Liver (tissue), 8 donors: ENCODE measurements at regions not wholly inside any gene's neighbourhood (a gene's known extent, or its start where the extent isn't known, plus 50 kb on each side); places are given as distances from the start of the nearest gene placed in this dataset.

Source experiments
- DNase-seq: peaks from one replicate; pipeline ENCODE4 v3.0.0-alpha.2; 2017; ENCODE audit warnings: low spot score
- H3K27ac ChIP-seq, 2 donors: one replicate each; pipeline ENCODE4 v1.7.0; 2013; ENCODE audit warnings: inconsistent platforms in 2 of 2, low read length in 2 of 2, control low read depth in 1 of 2, low read depth in 1 of 2, mild to moderate bottlenecking in 1 of 2
- H3K27me3 ChIP-seq, 4 donors: one replicate each; pipeline versions ENCODE4 v1.6.1 to v1.7.0; 2013; ENCODE audit warnings: low read length in 3 of 4, inconsistent platforms in 1 of 4, mild to moderate bottlenecking in 1 of 4, moderate library complexity in 1 of 4; ENCODE audit not compliant: control insufficient read depth in 4 of 4, insufficient read depth in 4 of 4
- H3K36me3 ChIP-seq, 4 donors: one replicate each; pipeline versions ENCODE4 v1.6.1 to v1.7.0; 2013; ENCODE audit warnings: low read length in 3 of 4, mild to moderate bottlenecking in 3 of 4, low read depth in 1 of 4, moderate library complexity in 1 of 4; ENCODE audit not compliant: control insufficient read depth in 4 of 4, insufficient read depth in 3 of 4
- H3K4me1 ChIP-seq, 4 donors: one replicate each; pipeline versions ENCODE4 v1.6.1 to v1.7.0; 2013; ENCODE audit warnings: low read length in 3 of 4, mild to moderate bottlenecking in 3 of 4, moderate library complexity in 1 of 4; ENCODE audit not compliant: control insufficient read depth in 4 of 4, insufficient read depth in 4 of 4
- H3K4me3 ChIP-seq, 3 donors: one replicate each; pipeline versions ENCODE4 v1.6.1 to v1.7.0; 2013; ENCODE audit warnings: low read length in 3 of 3, control low read depth in 1 of 3, low read depth in 1 of 3, mild to moderate bottlenecking in 1 of 3
- H3K9ac ChIP-seq, 2 donors: one replicate each; pipeline ENCODE4 v1.7.0; 2013; ENCODE audit warnings: low read length in 2 of 2, mild to moderate bottlenecking in 2 of 2, moderate library complexity in 2 of 2, control low read depth in 1 of 2, low read depth in 1 of 2
- H3K9me3 ChIP-seq, 4 donors: one replicate each; pipeline versions ENCODE4 v1.6.1 to v1.7.0; 2013; ENCODE audit warnings: low read length in 3 of 4; ENCODE audit not compliant: control insufficient read depth in 4 of 4
- ATF3 ChIP-seq: IDR thresholded peaks from 2 replicates; pipeline ENCODE4 v1.6.1; 2016; ENCODE audit warnings: antibody characterized with exemption
- CTCF ChIP-seq: fragments of 150-350 bp; IDR thresholded peaks from 2 replicates; pipeline ENCODE4 v1.5.1; 2017; ENCODE audit warnings: improper control_type of control experiment, low read depth, low read length; ENCODE audit not compliant: missing input control
- EGR1 ChIP-seq, 2 donors: IDR thresholded peaks; 2 replicates each; pipeline ENCODE4 v1.6.1; 2016 to 2018; ENCODE audit warnings: antibody characterized with exemption in 2 of 2, low read depth in 2 of 2
- FOXA1 ChIP-seq: IDR thresholded peaks from 2 replicates; pipeline ENCODE4 v1.6.1; 2016; ENCODE audit warnings: antibody characterized with exemption
- FOXA2 ChIP-seq: IDR thresholded peaks from 2 replicates; pipeline ENCODE4 v1.6.1; 2016; ENCODE audit warnings: antibody characterized with exemption
- GABPA ChIP-seq, 2 donors: IDR thresholded peaks in 1 of 2; conservative IDR thresholded peaks in 1 of 2; 2 replicates each; pipeline ENCODE4 v1.6.1; 2016; ENCODE audit warnings: antibody characterized with exemption in 2 of 2, mild to moderate bottlenecking in 1 of 2, moderate library complexity in 1 of 2
- HNF4A ChIP-seq, 2 donors: conservative IDR thresholded peaks; 2 replicates each; pipeline ENCODE4 v1.6.1; 2016; ENCODE audit warnings: antibody characterized with exemption in 2 of 2, mild to moderate bottlenecking in 2 of 2
- HNF4G ChIP-seq: IDR thresholded peaks from 2 replicates; pipeline ENCODE4 v1.6.1; 2016; ENCODE audit warnings: antibody characterized with exemption
- JUND ChIP-seq, 2 donors: IDR thresholded peaks; 2 replicates each; pipeline ENCODE4 v1.6.1; 2016; ENCODE audit warnings: antibody characterized with exemption in 2 of 2
- MAX ChIP-seq: IDR thresholded peaks from 2 replicates; pipeline ENCODE4 v1.6.1; 2016; ENCODE audit warnings: antibody characterized with exemption
- NR2F2 ChIP-seq: IDR thresholded peaks from 2 replicates; pipeline ENCODE4 v1.6.1; 2016; ENCODE audit warnings: antibody characterized with exemption
- RAD21 ChIP-seq, 2 donors: IDR thresholded peaks; 2 replicates each; pipeline ENCODE4 v1.6.1; 2016; ENCODE audit warnings: antibody characterized with exemption in 2 of 2, mild to moderate bottlenecking in 2 of 2
- REST ChIP-seq: IDR thresholded peaks from 2 replicates; pipeline ENCODE4 v1.6.1; 2016; ENCODE audit warnings: antibody characterized with exemption, mild to moderate bottlenecking
- RXRA ChIP-seq, 2 donors: IDR thresholded peaks; 2 replicates each; pipeline ENCODE4 v1.6.1; 2017 to 2018; ENCODE audit warnings: antibody characterized with exemption in 2 of 2, mild to moderate bottlenecking in 1 of 2
- SP1 ChIP-seq: IDR thresholded peaks from 2 replicates; pipeline ENCODE4 v1.6.1; 2018; ENCODE audit warnings: antibody characterized with exemption, mild to moderate bottlenecking
- TAF1 ChIP-seq: conservative IDR thresholded peaks from 2 replicates; pipeline ENCODE4 v1.6.1; 2016; ENCODE audit warnings: antibody characterized with exemption, mild to moderate bottlenecking
- YY1 ChIP-seq: IDR thresholded peaks from 2 replicates; pipeline ENCODE4 v1.6.1; 2016; ENCODE audit warnings: antibody characterized with exemption, mild to moderate bottlenecking
- ZBTB33 ChIP-seq: IDR thresholded peaks from 2 replicates; pipeline ENCODE4 v1.6.1; 2016; ENCODE audit warnings: antibody characterized with exemption
- WGBS: extraction: QIAGEN DNeasy Blood & Tissue Kit; methylation state at CpG from one replicate; pipeline ENCODE4 v1.1.7; 2013; 5-methylcytosine and 5-hydroxymethylcytosine counted together
- donor health status: healthy.
- donor health status: healthy.
- donor health status: healthy.
- donor health status: healthy.
- donor health status: healthy.

- no peak overlapping the region for H3K4me3 ChIP-seq
- H3K27ac ChIP-seq = no peak overlapping the region
- H3K27me3 ChIP-seq = no peaks in the 10 kb centered on the region
- H3K36me3 ChIP-seq = no peaks in the 10 kb centered on the region
- no peaks in the 10 kb centered on the region for H3K9me3 ChIP-seq
- DNase-seq = no peak
- no peak for TF ChIP-seq EGR1 (IDR thresholded peaks at IDR 0.05; ENCODE audit: low read depth in 2 of 2)
- no peak for TF ChIP-seq REST
- TF ChIP-seq HNF4G = no peak
- TF ChIP-seq RXRA (IDR thresholded peaks at IDR 0.05) = no peak
- TF ChIP-seq RAD21 (IDR thresholded peaks at IDR 0.05) = no peak
- TF ChIP-seq CTCF = no peak
- TF ChIP-seq GABPA (IDR thresholded peaks at IDR 0.05 in 1 of 2, conservative IDR thresholded peaks at IDR 0.05 in 1 of 2) = no peak
- TF ChIP-seq SP1 = no peak
- TF ChIP-seq ATF3 = no peak
- TF ChIP-seq FOXA1 = no peak
- no peak for TF ChIP-seq JUND (IDR thresholded peaks at IDR 0.05)
- TF ChIP-seq ZBTB33 = no peak
- no peak for TF ChIP-seq NR2F2
- TF ChIP-seq YY1 = no peak
- no peak for TF ChIP-seq MAX
- TF ChIP-seq HNF4A (conservative IDR thresholded peaks at IDR 0.05) = no peak
- TF ChIP-seq TAF1 = no peak
- TF ChIP-seq FOXA2 = no peak
- 86% methylated on average over 4 of the region's 4 CpGs for WGBS
- no peaks in the 10 kb centered on the region for H3K4me1 ChIP-seq
- no peak overlapping the region for H3K9ac ChIP-seq
Measured at GRCh38 chr5:92267830-92268229, 884.7 kb upstream of the ARRDC3 start.
